Panc1 (cell line): ENCODE measurements at regions not wholly inside any gene's neighbourhood (a gene's known extent, or its start where the extent isn't known, plus 50 kb on each side); places are given as distances from the start of the nearest gene placed in this dataset.

Source experiments
- ATAC-seq: fragments of 200-7000 bp; cut with Tn5 transposase; 2 replicates; pipeline ENCODE4 v1.9.1; 2020; ENCODE audit warnings: mild to moderate bottlenecking, moderate library complexity
- BruUV-seq: library from RNA; stranded (reverse); fragments of 400-500 nt; replicated peaks from 2 replicates; lab custom pipeline; 2021; lab: Mats Ljungman, UMichigan
- CTCF ChIA-PET: fragments of 300-600 bp; sonication (Branson Sonifier 250); formaldehyde crosslinking; loops from one replicate; lab custom pipeline; 2022; ENCODE audit warnings: antibody characterized with exemption; lab: Charles Lee
- POLR2A ChIA-PET: fragments of 300-600 bp; sonication (Branson Sonifier 250); formaldehyde crosslinking; loops from one replicate; lab custom pipeline; 2022; ENCODE audit warnings: antibody characterized with exemption; lab: Charles Lee
- DNase-seq: peaks from one replicate; pipeline ENCODE4 v3.0.0-alpha.2; 2010; ENCODE audit warnings: low read depth, low spot score
- H3K27ac ChIP-seq: 2 replicates; pipeline ENCODE4 v1.5.1; 2011; ENCODE audit warnings: mild to moderate bottlenecking, low read length, inconsistent platforms
- H3K27me3 ChIP-seq: fragments of 200-500 bp; sonication (Bioruptor generic); 2 replicates; pipeline ENCODE4 v1.6.0; 2014; ENCODE audit warnings: low read length, inconsistent platforms; ENCODE audit not compliant: control insufficient read depth, insufficient read depth
- H3K36me3 ChIP-seq: fragments of 200-500 bp; sonication (Bioruptor generic); 2 replicates; pipeline ENCODE4 v1.5.1; 2014; ENCODE audit warnings: inconsistent platforms, mild to moderate bottlenecking, low read length, moderate library complexity; ENCODE audit not compliant: control insufficient read depth, insufficient read depth
- H3K4me1 ChIP-seq: 2 replicates; pipeline ENCODE4 v1.5.1; 2011; ENCODE audit warnings: inconsistent platforms, mild to moderate bottlenecking, low read length, moderate library complexity; ENCODE audit not compliant: control insufficient read depth, insufficient read depth
- H3K4me3 ChIP-seq, 2 experiments: 2 replicates each; pipeline ENCODE4 v1.5.1; 2011 to 2012; ENCODE audit warnings: low read depth in 2 of 2, low read length in 2 of 2, mild to moderate bottlenecking in 2 of 2, inconsistent platforms in 1 of 2, moderate library complexity in 1 of 2
- H3K9me3 ChIP-seq: fragments of 200-500 bp; sonication (Bioruptor generic); 2 replicates; pipeline ENCODE4 v1.5.1; 2014; ENCODE audit warnings: low read depth, mild to moderate bottlenecking, inconsistent platforms, low read length, moderate library complexity; ENCODE audit not compliant: control insufficient read depth, insufficient read depth
- CTCF ChIP-seq: fragments of 450-650 bp; IDR thresholded peaks from 2 replicates; pipeline ENCODE4 v1.5.1; 2017; ENCODE audit warnings: mild to moderate bottlenecking
- POLR2AphosphoS5 ChIP-seq: IDR thresholded peaks from 2 replicates; pipeline ENCODE4 v1.6.1; 2012; ENCODE audit warnings: mild to moderate bottlenecking, low read depth, low read length, moderate library complexity
- REST ChIP-seq, 2 experiments: IDR thresholded peaks; 2 replicates each; pipeline ENCODE4 v1.6.1; 2011 to 2012; ENCODE audit warnings: low read depth in 2 of 2, control low read depth in 1 of 2, low read length in 1 of 2, mild to moderate bottlenecking in 1 of 2, moderate library complexity in 1 of 2; ENCODE audit not compliant: insufficient read depth in 1 of 2
- SIN3A ChIP-seq: IDR thresholded peaks from 2 replicates; pipeline ENCODE4 v1.6.1; 2012; ENCODE audit warnings: low read depth, mild to moderate bottlenecking, low read length, moderate library complexity, borderline replicate concordance; ENCODE audit not compliant: insufficient read depth
- TCF7L2 ChIP-seq: IDR thresholded peaks from 2 replicates; pipeline ENCODE4 v1.6.1; 2011; ENCODE audit warnings: mild to moderate bottlenecking, low read depth, low read length, inconsistent platforms
- in situ Hi-C: cut with HindIII; loops from 2 replicates; pipeline ENCODE4 v1.10.0; 2016; ENCODE audit warnings: low sequenced_read_pairs, low pct_unique_long_range_greater_than_20kb
- intact Hi-C: fragments of 100-400 bp; cut with micrococcal nuclease; formaldehyde crosslinking; loops from one replicate; pipeline ENCODE4 v1.10.0; 2022; ENCODE audit not compliant: unreplicated experiment

- DNase-seq (no peak), ATAC-seq (no peak)
- Histone ChIP-seq H3K36me3 (no peaks in the 10 kb centered on the region), H3K27ac (no peak overlapping the region), H3K9me3 (no peaks in the 10 kb centered on the region), H3K27me3 (no peaks in the 10 kb centered on the region), H3K4me1 (no peaks in the 10 kb centered on the region), H3K4me3 (no peak overlapping the region)
- CTCF ChIA-PET, result no interaction called here
- TF ChIP-seq SIN3A (no peak), TCF7L2 (no peak), POLR2AphosphoS5 (no peak), CTCF (no peak), REST (IDR thresholded peaks at IDR 0.05; ENCODE audit: insufficient read depth in 1 of 2, low read depth in 2 of 2, low read length in 1 of 2) (no peak)
- in situ Hi-C loops (no loop called here), intact Hi-C loops (no loop called here)
- POLR2A ChIA-PET, result no interaction called here
- no TSS peak for BruUV-seq
Observed at GRCh38 chr4:171588764-171589163, 224.4 kb upstream of the GALNTL6 start.

GRCh38 chr4:171588051-171588545 is 225.1 kb upstream of the GALNTL6 start:
- Histone ChIP-seq H3K36me3 (no peaks in the 10 kb centered on the region), H3K27me3 (no peaks in the 10 kb centered on the region), H3K4me3 (no peak overlapping the region), H3K27ac (no peak overlapping the region), H3K9me3 (no peaks in the 10 kb centered on the region), H3K4me1 (no peaks in the 10 kb centered on the region)
- CTCF ChIA-PET, result no interaction called here
- TF ChIP-seq CTCF (no peak), SIN3A (no peak), REST (IDR thresholded peaks at IDR 0.05; ENCODE audit: insufficient read depth in 1 of 2, low read depth in 2 of 2, low read length in 1 of 2) (no peak), TCF7L2 (no peak), POLR2AphosphoS5 (no peak)
- intact Hi-C loops (no loop called here), in situ Hi-C loops (no loop called here)
- ATAC-seq (no peak), DNase-seq (no peak)
- POLR2A ChIA-PET, result no interaction called here
- BruUV-seq, result no TSS peak
